Keratinocyte (primary cell): ENCODE measurements at regions not wholly inside any gene's neighbourhood (a gene's known extent, or its start where the extent isn't known, plus 50 kb on each side); places are given as distances from the start of the nearest gene placed in this dataset.

ENCODE experiments used
- DNase-seq: peaks from one replicate; pipeline ENCODE4 v3.0.0-alpha.2; 2011; ENCODE audit warnings: low read depth, missing footprints, low spot score
- FAIRE-seq: peaks from 2 replicates; lab custom pipeline; 2011; peaks lifted over from hg19 to GRCh38; lab: Jason Lieb, UNC
- H2AFZ ChIP-seq: 2 replicates; pipeline ENCODE4 v1.6.0; 2012; ENCODE audit warnings: low read length, control low read depth, inconsistent platforms; ENCODE audit not compliant: control insufficient read depth
- H3K27ac ChIP-seq: 2 replicates; pipeline ENCODE4 v1.5.1; 2011; ENCODE audit warnings: low read length; ENCODE audit not compliant: control insufficient read depth, insufficient read depth
- H3K27me3 ChIP-seq: 3 replicates; pipeline ENCODE4 v1.6.0; 2011; ENCODE audit warnings: low read length; ENCODE audit not compliant: control insufficient read depth, insufficient read depth; ENCODE audit errors: extremely low read depth
- H3K36me3 ChIP-seq, 2 experiments: 2 replicates in 1 of 2; 3 replicates in 1 of 2; pipeline ENCODE4 v1.5.1; 2011; ENCODE audit warnings: low read length in 2 of 2, mild to moderate bottlenecking in 1 of 2; ENCODE audit not compliant: control insufficient read depth in 2 of 2, insufficient read depth in 2 of 2; ENCODE audit errors: extremely low read depth in 1 of 2
- H3K4me1 ChIP-seq: 3 replicates; pipeline ENCODE4 v1.5.1; 2011; ENCODE audit warnings: low read length; ENCODE audit not compliant: control insufficient read depth, insufficient read depth; ENCODE audit errors: extremely low read depth
- H3K4me2 ChIP-seq: 3 replicates; pipeline ENCODE4 v1.6.0; 2011; ENCODE audit warnings: low read depth, low read length; ENCODE audit not compliant: control insufficient read depth, insufficient read depth; ENCODE audit errors: extremely low read depth
- H3K4me3 ChIP-seq, 3 experiments: fragments of 200-600 bp in 1 of 3; sonication (generic) in 1 of 3; 2 replicates in 2 of 3; 3 replicates in 1 of 3; pipeline ENCODE4 v1.5.1; 2011 to 2016; ENCODE audit warnings: low read length in 3 of 3, mild to moderate bottlenecking in 3 of 3, control low read depth in 2 of 3, inconsistent platforms in 1 of 3, low read depth in 1 of 3, mixed read lengths in 1 of 3, mixed run types in 1 of 3, moderate library complexity in 1 of 3; ENCODE audit not compliant: control insufficient read depth in 2 of 3, insufficient read depth in 2 of 3; ENCODE audit errors: extremely low read depth in 1 of 3
- H3K79me2 ChIP-seq: 2 replicates; pipeline ENCODE4 v1.6.0; 2012; ENCODE audit warnings: low read length; ENCODE audit not compliant: control insufficient read depth, insufficient read depth
- H3K9ac ChIP-seq: 3 replicates; pipeline ENCODE4 v1.6.0; 2011; ENCODE audit warnings: low read length; ENCODE audit not compliant: control insufficient read depth, insufficient read depth; ENCODE audit errors: extremely low read depth
- H3K9me1 ChIP-seq: 3 replicates; pipeline ENCODE4 v1.6.0; 2011; ENCODE audit warnings: low read length; ENCODE audit not compliant: control insufficient read depth, insufficient read depth; ENCODE audit errors: extremely low read depth
- H3K9me3 ChIP-seq: 2 replicates; pipeline ENCODE4 v1.5.1; 2012; ENCODE audit warnings: low read depth, low read length; ENCODE audit not compliant: control insufficient read depth
- H4K20me1 ChIP-seq: 3 replicates; pipeline ENCODE4 v1.6.0; 2011; ENCODE audit warnings: low read length; ENCODE audit not compliant: control insufficient read depth, insufficient read depth; ENCODE audit errors: extremely low read depth
- EZH2 ChIP-seq: IDR thresholded peaks from one replicate; pipeline ENCODE4 v1.6.1; 2012; ENCODE audit warnings: inconsistent platforms, mild to moderate bottlenecking, low read length, moderate library complexity
- dilution Hi-C: fragments of 300-500 bp; cut with MboI; formaldehyde crosslinking; loops from one replicate; pipeline ENCODE4 v1.7.0; 2020; ENCODE audit warnings: low sequenced_read_pairs; ENCODE audit not compliant: extremely low pct_ligation_motif_present
- TF ChIP-seq, protein P1 (sequence below), 3 experiments: IDR thresholded peaks in 1 of 3; conservative IDR thresholded peaks in 1 of 3; optimal IDR thresholded peaks in 1 of 3; 2 replicates in 2 of 3; 3 replicates in 1 of 3; pipeline versions ENCODE3 to v1.5.1; 2011; ENCODE audit warnings: low read length in 3 of 3, mild to moderate bottlenecking in 3 of 3, moderate library complexity in 2 of 3, control low read depth in 1 of 3, inconsistent platforms in 1 of 3; ENCODE audit not compliant: insufficient read depth in 2 of 3; ENCODE audit errors: extremely low read depth in 1 of 3

DNA sequence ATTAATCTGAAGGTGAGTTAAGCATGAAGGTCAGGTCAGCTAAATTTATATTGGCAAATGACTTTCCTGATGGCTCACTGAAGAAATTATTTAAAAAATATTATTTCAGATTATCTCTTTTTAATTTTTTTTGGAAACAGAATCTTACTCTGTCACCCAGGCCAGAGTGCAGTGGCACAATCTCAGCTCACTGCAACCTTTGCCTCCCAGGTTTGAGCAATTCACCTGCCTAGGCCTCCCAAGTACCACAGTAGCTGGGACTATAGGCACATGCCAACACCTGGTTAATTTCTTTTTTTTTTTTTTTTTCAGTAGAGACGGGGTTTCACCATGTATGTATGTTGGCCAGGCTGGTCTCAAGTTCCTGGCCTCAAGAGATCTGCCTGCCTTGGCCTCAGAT is 976.7 kb downstream of the TTLL7 start:
- Histone ChIP-seq H3K4me2 (no peak overlapping the region), H3K4me1 (peaks cover 7% of the 10 kb centered on the region), H3K9me1 (no peaks in the 10 kb centered on the region), H4K20me1 (no peaks in the 10 kb centered on the region), H2AFZ (no peak overlapping the region), H3K9me3 (no peaks in the 10 kb centered on the region), H3K9ac (no peak overlapping the region), H3K27ac (no peak overlapping the region), H3K79me2 (no peaks in the 10 kb centered on the region), H3K27me3 (no peaks in the 10 kb centered on the region), H3K36me3 (no peaks in the 10 kb centered on the region), H3K4me3 (no peak overlapping the region)
- no peak for DNase-seq
- TF ChIP-seq, protein P1, sequence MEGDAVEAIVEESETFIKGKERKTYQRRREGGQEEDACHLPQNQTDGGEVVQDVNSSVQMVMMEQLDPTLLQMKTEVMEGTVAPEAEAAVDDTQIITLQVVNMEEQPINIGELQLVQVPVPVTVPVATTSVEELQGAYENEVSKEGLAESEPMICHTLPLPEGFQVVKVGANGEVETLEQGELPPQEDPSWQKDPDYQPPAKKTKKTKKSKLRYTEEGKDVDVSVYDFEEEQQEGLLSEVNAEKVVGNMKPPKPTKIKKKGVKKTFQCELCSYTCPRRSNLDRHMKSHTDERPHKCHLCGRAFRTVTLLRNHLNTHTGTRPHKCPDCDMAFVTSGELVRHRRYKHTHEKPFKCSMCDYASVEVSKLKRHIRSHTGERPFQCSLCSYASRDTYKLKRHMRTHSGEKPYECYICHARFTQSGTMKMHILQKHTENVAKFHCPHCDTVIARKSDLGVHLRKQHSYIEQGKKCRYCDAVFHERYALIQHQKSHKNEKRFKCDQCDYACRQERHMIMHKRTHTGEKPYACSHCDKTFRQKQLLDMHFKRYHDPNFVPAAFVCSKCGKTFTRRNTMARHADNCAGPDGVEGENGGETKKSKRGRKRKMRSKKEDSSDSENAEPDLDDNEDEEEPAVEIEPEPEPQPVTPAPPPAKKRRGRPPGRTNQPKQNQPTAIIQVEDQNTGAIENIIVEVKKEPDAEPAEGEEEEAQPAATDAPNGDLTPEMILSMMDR (optimal IDR thresholded peaks at IDR 0.05 in 1 of 3, IDR thresholded peaks at IDR 0.05 in 1 of 3, conservative IDR thresholded peaks at IDR 0.05 in 1 of 3; ENCODE audit: extremely low read depth in 1 of 3, insufficient read depth in 2 of 3, low read length in 3 of 3) = no peak
- TF ChIP-seq EZH2 = no peak
- dilution Hi-C loops = no loop called here
- FAIRE-seq = no peak

DNA sequence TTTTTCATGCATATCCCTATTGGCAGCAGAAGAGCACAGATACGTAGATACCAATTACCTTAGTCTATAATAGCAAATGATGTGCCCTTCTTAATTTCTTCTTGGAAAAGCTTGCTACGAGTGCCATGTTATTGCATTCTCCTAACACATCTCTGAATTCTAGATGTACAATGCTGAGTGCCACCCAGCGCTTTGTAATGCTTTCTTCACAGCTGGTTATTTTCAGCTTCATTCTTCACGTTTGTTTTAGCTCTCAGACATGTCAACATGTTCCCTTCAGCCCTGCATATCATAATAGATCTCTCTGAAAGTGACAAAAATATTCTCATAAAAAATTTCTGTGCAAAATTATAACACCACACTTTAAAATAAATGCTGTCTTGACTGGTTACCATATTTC is 981.2 kb downstream of the TTLL7 start:
- Histone ChIP-seq H3K9ac (no peak overlapping the region), H3K27ac (no peak overlapping the region), H3K9me3 (no peaks in the 10 kb centered on the region), H3K36me3 (no peaks in the 10 kb centered on the region), H3K27me3 (no peaks in the 10 kb centered on the region), H3K9me1 (no peaks in the 10 kb centered on the region), H3K4me1 (no peaks in the 10 kb centered on the region), H3K4me3 (no peak overlapping the region), H3K79me2 (no peaks in the 10 kb centered on the region), H2AFZ (no peak overlapping the region), H3K4me2 (no peak overlapping the region), H4K20me1 (no peaks in the 10 kb centered on the region)
- FAIRE-seq (no peak), DNase-seq (no peak)
- TF ChIP-seq EZH2 = no peak
- TF ChIP-seq, protein P1 (optimal IDR thresholded peaks at IDR 0.05 in 1 of 3, IDR thresholded peaks at IDR 0.05 in 1 of 3, conservative IDR thresholded peaks at IDR 0.05 in 1 of 3; ENCODE audit: extremely low read depth in 1 of 3, insufficient read depth in 2 of 3, low read length in 3 of 3) = no peak
- dilution Hi-C loops = no loop called here
